ENCODE measurements at regions not wholly inside any gene's neighbourhood (a gene's known extent, or its start where the extent isn't known, plus 50 kb on each side); places are given as distances from the start of the nearest gene placed in this dataset.

- no peak overlapping the region for H3K4me3 ChIP-seq (ENCODE audit: low read depth, low read length, poor library complexity, severe bottlenecking)
- no peak for DNase-seq (ENCODE audit: low spot score)
- CTCF ChIA-PET (ENCODE audit: unreplicated experiment) = no interaction called here
Observed at GRCh38 chr7:65254061-65254460, 119.6 kb upstream of the ZNF92 start.

GRCh38 chr7:65251851-65252620 is 121.6 kb upstream of the ZNF92 start:
- TSS peak; percentile 76 for BruUV-seq (replicated peaks)
- Histone ChIP-seq H4K20me1 (ENCODE audit: insufficient read depth, low read length) (no peaks in the 10 kb centered on the region), H3K9me2 (ENCODE audit: insufficient read depth, low read length) (no peaks in the 10 kb centered on the region), H3K36me3 (ENCODE audit: insufficient read depth, low read length) (no peaks in the 10 kb centered on the region), H3K9me3 (ENCODE audit: low read length) (no peaks in the 10 kb centered on the region), H3K4me1 (ENCODE audit: insufficient read depth, low read length, poor library complexity, severe bottlenecking) (peaks cover 11% of the 10 kb centered on the region), H3K4me3 (ENCODE audit: low read depth, low read length, poor library complexity, severe bottlenecking) (peak overlapping the region; percentile 75), H3K27ac (ENCODE audit: low read depth, low read length, poor library complexity, severe bottlenecking) (peak overlapping the region; percentile 59), H3K79me2 (ENCODE audit: insufficient read depth, low read depth, low read length) (no peaks in the 10 kb centered on the region), H2AFZ (ENCODE audit: low read length) (peak overlapping the region; percentile 67), H3K4me2 (ENCODE audit: low read length) (peak overlapping the region; percentile 84)
- DNase-seq (ENCODE audit: low spot score) = peak; percentile 93
- ChIA-PET POLR2A (interaction anchor here (1.0 to 1.3 kb wide), 2 partner anchors 18 to 20 kb away, joined by 3 to 5 read pairs; no protein-coding TSS in a partner anchor), CTCF (ENCODE audit: unreplicated experiment) (no interaction called here)
- TF ChIP-seq EZH2phosphoT487 (IDR thresholded peaks at IDR 0.05; ENCODE audit: borderline replicate concordance, low read depth, low read length) (no peak), CTCF (conservative IDR thresholded peaks at IDR 0.05; ENCODE audit: low read length) (no peak)
- intact Hi-C loops (cut with micrococcal nuclease; ENCODE audit: unreplicated experiment) = no loop called here

More at GRCh38 chr7:65254061-65254460, 119.6 kb upstream of the ZNF92 start:
- H4K20me1 ChIP-seq (ENCODE audit: insufficient read depth, low read length) = no peaks in the 10 kb centered on the region
- no peaks in the 10 kb centered on the region for H3K36me3 ChIP-seq (ENCODE audit: insufficient read depth, low read length)
- H3K27ac ChIP-seq (ENCODE audit: low read depth, low read length, poor library complexity, severe bottlenecking) = no peak overlapping the region
- H3K4me1 ChIP-seq (ENCODE audit: insufficient read depth, low read length, poor library complexity, severe bottlenecking) = peaks cover 11% of the 10 kb centered on the region
- no peak overlapping the region for H2AFZ ChIP-seq (ENCODE audit: low read length)
- POLR2A ChIA-PET = no interaction called here
- no peaks in the 10 kb centered on the region for H3K9me3 ChIP-seq (ENCODE audit: low read length)
- TF ChIP-seq EZH2phosphoT487 (IDR thresholded peaks at IDR 0.05; ENCODE audit: borderline replicate concordance, low read depth, low read length) = no peak
- intact Hi-C loops (cut with micrococcal nuclease; ENCODE audit: unreplicated experiment) = no loop called here
- no peaks in the 10 kb centered on the region for H3K9me2 ChIP-seq (ENCODE audit: insufficient read depth, low read length)
- H3K4me2 ChIP-seq (ENCODE audit: low read length) = no peak overlapping the region
- no TSS peak for BruUV-seq (replicated peaks)
- H3K79me2 ChIP-seq (ENCODE audit: insufficient read depth, low read depth, low read length) = no peaks in the 10 kb centered on the region

- Histone ChIP-seq H3K4me2 (ENCODE audit: low read length) (peak overlapping the region; percentile 84), H3K36me3 (ENCODE audit: insufficient read depth, low read length) (no peaks in the 10 kb centered on the region), H2AFZ (ENCODE audit: low read length) (no peak overlapping the region; the same call in 1 of the 2 replicates), H3K9me2 (ENCODE audit: insufficient read depth, low read length) (no peaks in the 10 kb centered on the region), H3K4me1 (ENCODE audit: insufficient read depth, low read length, poor library complexity, severe bottlenecking) (peaks cover 11% of the 10 kb centered on the region), H3K9me3 (ENCODE audit: low read length) (no peaks in the 10 kb centered on the region), H4K20me1 (ENCODE audit: insufficient read depth, low read length) (no peaks in the 10 kb centered on the region), H3K79me2 (ENCODE audit: insufficient read depth, low read depth, low read length) (no peaks in the 10 kb centered on the region), H3K27ac (ENCODE audit: low read depth, low read length, poor library complexity, severe bottlenecking) (no peak overlapping the region), H3K4me3 (ENCODE audit: low read depth, low read length, poor library complexity, severe bottlenecking) (peak overlapping the region; percentile 75)
- intact Hi-C loops (cut with micrococcal nuclease; ENCODE audit: unreplicated experiment) = no loop called here
- CTCF ChIA-PET (ENCODE audit: unreplicated experiment) = interaction anchor here (1.2 kb wide), 1 partner anchor 18 kb away, joined by 3 read pairs; no protein-coding TSS in a partner anchor
- TF ChIP-seq CTCF (conservative IDR thresholded peaks at IDR 0.05; ENCODE audit: low read length) = no peak
- TF ChIP-seq EZH2phosphoT487 (IDR thresholded peaks at IDR 0.05; ENCODE audit: borderline replicate concordance, low read depth, low read length) = no peak
- no TSS peak for BruUV-seq (replicated peaks)
- no peak for DNase-seq (ENCODE audit: low spot score)
- POLR2A ChIA-PET = interaction anchor here (0.5 to 1.0 kb wide), 5 partner anchors 18 to 123 kb away, joined by 3 to 5 read pairs (median 3); partner anchors contain the start of gene ZNF92
Observed at GRCh38 chr7:65250697-65251395, 122.8 kb upstream of the ZNF92 start.
